Neuronal stem cell (in vitro differentiated cells): ENCODE measurements at regions not wholly inside any gene's neighbourhood (a gene's known extent, or its start where the extent isn't known, plus 50 kb on each side); places are given as distances from the start of the nearest gene placed in this dataset.

ENCODE experiments used
- DNase-seq: peaks from one replicate; pipeline ENCODE4 v3.0.0-alpha.2; 2013; ENCODE audit warnings: low spot score
- H2AFZ ChIP-seq: one replicate; pipeline ENCODE4 v1.6.1; 2013; ENCODE audit warnings: mild to moderate bottlenecking, low read length, inconsistent platforms
- H2AK5ac ChIP-seq: 2 replicates; pipeline ENCODE4 v1.6.1; 2013; ENCODE audit warnings: low read depth, mild to moderate bottlenecking, inconsistent platforms, low read length, moderate library complexity, mixed read lengths
- H2BK120ac ChIP-seq: 2 replicates; pipeline ENCODE4 v1.6.1; 2013; ENCODE audit warnings: low read depth, mild to moderate bottlenecking, inconsistent platforms, low read length, moderate library complexity, mixed read lengths
- H2BK12ac ChIP-seq: one replicate; pipeline ENCODE4 v1.6.1; 2013; ENCODE audit warnings: low read length, inconsistent platforms
- H2BK15ac ChIP-seq: 2 replicates; pipeline ENCODE4 v1.6.1; 2013; ENCODE audit warnings: mild to moderate bottlenecking, low read length, inconsistent platforms, mixed read lengths
- H2BK5ac ChIP-seq: one replicate; pipeline ENCODE4 v1.6.1; 2013; ENCODE audit warnings: inconsistent platforms, mild to moderate bottlenecking, low read length, moderate library complexity
- H3K14ac ChIP-seq: one replicate; pipeline ENCODE4 v1.6.1; 2013; ENCODE audit warnings: low read length, inconsistent platforms
- H3K18ac ChIP-seq: 2 replicates; pipeline ENCODE4 v1.6.1; 2013; ENCODE audit warnings: low read length, inconsistent platforms
- H3K23ac ChIP-seq: 2 replicates; pipeline ENCODE4 v1.6.1; 2013; ENCODE audit warnings: low read depth, mild to moderate bottlenecking, mixed read lengths, low read length, inconsistent platforms; ENCODE audit not compliant: poor library complexity
- H3K27ac ChIP-seq: replicated peaks from 3 replicates; pipeline ENCODE4 v1.5.1; 2013; ENCODE audit warnings: low read length, inconsistent platforms
- H3K27me3 ChIP-seq, 3 experiments: 2 replicates each; pipeline ENCODE4 v1.6.1; 2013; ENCODE audit warnings: low read length in 3 of 3, mild to moderate bottlenecking in 2 of 3, inconsistent platforms in 1 of 3, low read depth in 1 of 3, mixed read lengths in 1 of 3, moderate library complexity in 1 of 3; ENCODE audit not compliant: control insufficient read depth in 3 of 3, insufficient read depth in 3 of 3
- H3K36me3 ChIP-seq, 2 donors: replicated peaks in 1 of 2; 2 replicates each; pipeline ENCODE4 v1.6.1; 2013; ENCODE audit warnings: low read length in 2 of 2; ENCODE audit not compliant: control insufficient read depth in 2 of 2, insufficient read depth in 2 of 2
- H3K4ac ChIP-seq: 2 replicates; pipeline ENCODE4 v1.6.1; 2013; ENCODE audit warnings: inconsistent platforms, mild to moderate bottlenecking, low read length, moderate library complexity
- H3K4me1 ChIP-seq, 2 donors: 1 replicate in 1 of 2; 2 replicates in 1 of 2; pipeline ENCODE4 v1.6.1; 2013; ENCODE audit warnings: low read length in 2 of 2, low read depth in 1 of 2; ENCODE audit not compliant: control insufficient read depth in 2 of 2, insufficient read depth in 1 of 2
- H3K4me2 ChIP-seq: one replicate; pipeline ENCODE4 v1.6.1; 2013; ENCODE audit warnings: mild to moderate bottlenecking, low read length, inconsistent platforms; ENCODE audit not compliant: insufficient read depth, poor library complexity, severe bottlenecking
- H3K4me3 ChIP-seq, 2 donors: 2 replicates each; pipeline ENCODE4 v1.5.1; 2013; ENCODE audit warnings: low read length in 2 of 2, mild to moderate bottlenecking in 2 of 2, inconsistent platforms in 1 of 2, moderate library complexity in 1 of 2
- H3K79me1 ChIP-seq: one replicate; pipeline ENCODE4 v1.6.1; 2013; ENCODE audit warnings: low read depth, mild to moderate bottlenecking, inconsistent platforms, low read length, moderate library complexity
- H3K9ac ChIP-seq: one replicate; pipeline ENCODE4 v1.6.1; 2013; ENCODE audit warnings: mild to moderate bottlenecking, low read depth, low read length, inconsistent platforms; ENCODE audit not compliant: poor library complexity
- H3K9me3 ChIP-seq, 2 donors: replicated peaks in 1 of 2; 2 replicates each; pipeline versions ENCODE3 to v1.6.1; 2013; ENCODE audit warnings: low read length in 2 of 2, mild to moderate bottlenecking in 2 of 2, inconsistent platforms in 1 of 2, low read depth in 1 of 2, mixed read lengths in 1 of 2, moderate library complexity in 1 of 2; ENCODE audit not compliant: control insufficient read depth in 2 of 2, insufficient read depth in 1 of 2
- H4K8ac ChIP-seq: one replicate; pipeline ENCODE4 v1.6.1; 2013; ENCODE audit warnings: low read depth, mild to moderate bottlenecking, inconsistent platforms, low read length, moderate library complexity
- H4K91ac ChIP-seq: one replicate; pipeline ENCODE4 v1.6.1; 2013; ENCODE audit warnings: low read length, low read depth, mild to moderate bottlenecking, inconsistent platforms; ENCODE audit not compliant: poor library complexity
- WGBS, 2 donors: extraction: QIAGEN DNeasy Blood & Tissue Kit; methylation state at CpG; one replicate each; pipeline ENCODE4 v1.1.7; 2013; ENCODE audit warnings: missing lambda C conversion rate in 2 of 2, mixed read lengths in 1 of 2; ENCODE audit not compliant: insufficient read length in 2 of 2, insufficient replicate concordance in 1 of 2; ENCODE audit errors: extremely low coverage in 2 of 2; 5-methylcytosine and 5-hydroxymethylcytosine counted together

DNA sequence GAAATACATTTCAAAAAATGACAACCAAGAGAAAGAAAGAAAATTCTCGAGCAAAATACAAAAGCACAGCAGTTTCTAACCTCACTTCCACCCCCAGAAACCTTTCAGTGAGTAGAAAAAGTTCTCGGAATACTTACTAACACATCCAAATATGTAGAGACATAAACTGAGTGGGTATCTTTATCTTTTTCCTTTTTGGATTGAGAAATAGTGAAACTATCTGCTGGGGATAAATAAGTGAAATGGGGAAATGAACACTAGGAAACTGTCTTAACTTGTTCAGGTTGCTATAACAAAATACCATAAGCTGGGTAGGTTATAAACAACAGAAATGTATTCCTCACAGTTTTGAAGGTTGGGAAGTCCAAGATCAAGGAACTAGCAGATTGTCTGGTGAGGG lies 72.0 kb downstream of the VCAM1 start:
- Histone ChIP-seq H3K4me2 (no peak overlapping the region), H3K4me3 (no peak overlapping the region), H3K79me1 (no peaks in the 10 kb centered on the region), H3K4ac (no peak overlapping the region), H2AK5ac (no peak overlapping the region), H2AFZ (no peak overlapping the region), H4K91ac (no peak overlapping the region), H3K4me1 (peaks cover 0 to 17% of the 10 kb centered on the region in 2 donors), H3K18ac (no peak overlapping the region), H3K14ac (no peak overlapping the region), H4K8ac (no peak overlapping the region), H3K9ac (no peak overlapping the region), H2BK120ac (no peak overlapping the region), H3K27ac (no peak overlapping the region), H2BK12ac (no peak overlapping the region), H3K27me3 (no peaks in the 10 kb centered on the region), H3K36me3 (no peaks in the 10 kb centered on the region), H3K9me3 (no peaks in the 10 kb centered on the region), H2BK5ac (no peak overlapping the region), H2BK15ac (no peak overlapping the region), H3K23ac (no peak overlapping the region)
- DNase-seq = no peak
- no CpG with 5 or more reads among the region's 2 CpGs for WGBS, 2 donors

DNA sequence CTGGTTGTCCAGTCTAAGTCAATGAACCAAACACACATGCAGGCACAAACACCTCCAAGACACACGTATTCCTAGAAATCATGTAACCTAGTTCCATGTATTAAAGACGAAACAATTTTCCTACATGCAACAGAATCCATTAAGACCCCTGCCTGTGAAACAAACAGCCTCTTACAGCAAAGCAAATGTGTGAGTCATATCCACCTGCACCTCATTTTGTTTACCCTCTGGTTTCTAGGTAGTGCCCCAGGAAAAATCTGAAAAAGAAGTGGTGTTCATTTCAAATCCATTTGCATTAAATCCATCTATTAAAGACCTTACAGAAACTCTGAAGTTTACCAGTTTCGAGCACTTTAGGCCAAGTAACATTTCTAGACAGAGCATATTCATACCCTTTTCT lies 74.1 kb downstream of the VCAM1 start:
- H2BK120ac ChIP-seq = no peak overlapping the region
- no peak overlapping the region for H3K4me2 ChIP-seq
- no peak overlapping the region for H3K4me3 ChIP-seq
- no peaks in the 10 kb centered on the region for H3K9me3 ChIP-seq
- H3K79me1 ChIP-seq = no peaks in the 10 kb centered on the region
- no peak overlapping the region for H3K4ac ChIP-seq
- no peak overlapping the region for H3K23ac ChIP-seq
- H3K27ac ChIP-seq = no peak overlapping the region
- H2BK5ac ChIP-seq = no peak overlapping the region
- no peak overlapping the region for H3K14ac ChIP-seq
- no CpG with 5 or more reads among the region's 3 CpGs for WGBS, 2 donors
- H3K27me3 ChIP-seq = no peaks in the 10 kb centered on the region
- H2BK12ac ChIP-seq = no peak overlapping the region
- H4K91ac ChIP-seq = no peak overlapping the region
- H2AK5ac ChIP-seq = no peak overlapping the region
- no peaks in the 10 kb centered on the region for H3K36me3 ChIP-seq
- no peak overlapping the region for H3K18ac ChIP-seq
- H3K4me1 ChIP-seq = peaks cover 0 to 6% of the 10 kb centered on the region in 2 donors
- DNase-seq = no peak
- no peak overlapping the region for H2BK15ac ChIP-seq
- H2AFZ ChIP-seq = peak overlapping the region; percentile 24
- no peak overlapping the region for H4K8ac ChIP-seq
- no peak overlapping the region for H3K9ac ChIP-seq

DNA sequence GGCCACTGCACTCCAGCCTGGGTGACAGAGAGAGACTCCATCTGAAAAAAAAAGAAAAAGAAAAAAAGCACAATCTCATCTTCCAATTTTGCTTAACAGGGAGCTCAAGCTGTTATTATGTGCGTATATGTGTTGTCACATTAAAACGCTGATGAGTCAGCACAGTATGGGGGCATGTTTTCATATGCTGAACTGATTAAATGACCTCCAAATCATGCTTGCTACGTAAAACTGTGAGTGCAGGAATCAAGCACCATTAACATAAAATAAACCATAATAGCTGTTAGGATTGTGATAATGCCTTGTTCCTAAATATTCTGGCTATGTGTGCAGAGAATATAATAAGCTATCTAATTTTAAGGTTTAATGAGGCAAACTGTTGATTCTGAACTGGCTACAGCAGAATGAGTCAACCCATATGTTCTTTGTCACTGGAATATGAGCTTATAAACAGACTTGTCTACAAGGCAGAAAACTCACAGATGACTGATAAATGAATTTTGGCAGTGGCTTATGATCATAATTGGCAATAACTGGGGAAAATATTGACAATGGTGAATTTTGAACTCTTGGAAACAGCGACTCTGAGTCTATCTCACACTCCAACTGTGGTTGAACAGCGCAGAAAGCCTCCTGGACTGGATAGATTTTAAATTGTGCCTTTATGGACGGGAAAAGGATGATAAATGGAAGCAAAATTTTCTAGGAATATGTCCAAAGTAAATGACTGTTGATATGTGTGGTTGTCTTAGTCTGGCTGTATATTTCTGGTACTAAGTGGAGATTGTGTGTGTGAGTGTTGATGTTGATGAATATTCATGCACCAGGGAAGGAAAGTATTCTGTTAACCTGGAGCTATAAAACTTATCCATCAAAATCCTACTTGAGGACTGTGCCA lies 75.5 kb downstream of the VCAM1 start:
- no CpG with 5 or more reads among the region's 6 CpGs for WGBS, 2 donors
- Histone ChIP-seq H3K23ac (no peak overlapping the region), H2BK12ac (no peak overlapping the region), H4K8ac (no peak overlapping the region), H3K4me2 (no peak overlapping the region), H2BK15ac (no peak overlapping the region), H2AFZ (no peak overlapping the region), H3K9me3 (no peaks in the 10 kb centered on the region), H3K27me3 (no peaks in the 10 kb centered on the region), H3K9ac (no peak overlapping the region), H2BK5ac (no peak overlapping the region), H3K4me1 (peaks cover 0 to 2% of the 10 kb centered on the region in 2 donors), H3K4ac (no peak overlapping the region), H3K4me3 (no peak overlapping the region), H3K18ac (no peak overlapping the region), H3K79me1 (no peaks in the 10 kb centered on the region), H3K27ac (no peak overlapping the region), H4K91ac (no peak overlapping the region), H3K14ac (no peak overlapping the region), H2AK5ac (no peak overlapping the region), H3K36me3 (no peaks in the 10 kb centered on the region), H2BK120ac (no peak overlapping the region)
- no peak for DNase-seq

GRCh38 chr1:100795646-100795985 lies 76.1 kb downstream of the VCAM1 start:
- no peaks in the 10 kb centered on the region for H3K79me1 ChIP-seq
- H4K8ac ChIP-seq = no peak overlapping the region
- H2BK5ac ChIP-seq = no peak overlapping the region
- H3K4me1 ChIP-seq = peaks cover 0 to 2% of the 10 kb centered on the region in 2 donors
- no peak overlapping the region for H3K23ac ChIP-seq
- H3K4ac ChIP-seq = no peak overlapping the region
- no CpG with 5 or more reads among the region's 3 CpGs for WGBS, 2 donors
- H3K4me2 ChIP-seq = no peak overlapping the region
- H4K91ac ChIP-seq = no peak overlapping the region
- H2AK5ac ChIP-seq = no peak overlapping the region
- no peaks in the 10 kb centered on the region for H3K9me3 ChIP-seq
- no peak overlapping the region for H3K4me3 ChIP-seq
- H2BK15ac ChIP-seq = no peak overlapping the region
- H2BK120ac ChIP-seq = no peak overlapping the region
- H3K14ac ChIP-seq = no peak overlapping the region
- no peak for DNase-seq
- H2BK12ac ChIP-seq = no peak overlapping the region
- no peaks in the 10 kb centered on the region for H3K36me3 ChIP-seq
- H3K27me3 ChIP-seq = no peaks in the 10 kb centered on the region
- no peak overlapping the region for H3K9ac ChIP-seq
- H2AFZ ChIP-seq = no peak overlapping the region
- no peak overlapping the region for H3K27ac ChIP-seq
- no peak overlapping the region for H3K18ac ChIP-seq
